Heart right ventricle (tissue), 16 donors: ENCODE measurements at regions not wholly inside any gene's neighbourhood (a gene's known extent, or its start where the extent isn't known, plus 50 kb on each side); places are given as distances from the start of the nearest gene placed in this dataset.

ENCODE experiments used
- ATAC-seq, 8 donors: fragments of 200-7000 bp; cut with Tn5 transposase; one replicate each; pipeline ENCODE4 v1.9.1; 2020; ENCODE audit warnings: mild to moderate bottlenecking in 8 of 8, moderate library complexity in 8 of 8, moderate number of reproducible peaks in 1 of 8
- DNase-seq, 2 donors: peaks; one replicate each; pipeline ENCODE4 v3.0.0-alpha.2; 2020
- H3K27ac ChIP-seq, 10 donors: fragments of 200-600 bp; sonication (generic) in 2 of 10; one replicate each; pipeline versions ENCODE4 v1.5.0 to v1.8.0; 2020 to 2022; ENCODE audit warnings: mild to moderate bottlenecking in 3 of 10
- H3K27me3 ChIP-seq, 7 donors: fragments of 200-600 bp; one replicate each; pipeline ENCODE4 v1.8.0; 2021 to 2022; ENCODE audit warnings: mild to moderate bottlenecking in 2 of 7
- H3K36me3 ChIP-seq, 9 donors: fragments of 200-600 bp; sonication (generic) in 1 of 9; one replicate each; pipeline versions ENCODE4 v1.5.0 to v1.8.0; 2020 to 2022; ENCODE audit warnings: mild to moderate bottlenecking in 2 of 9
- H3K4me1 ChIP-seq, 9 donors: fragments of 200-600 bp; sonication (generic) in 1 of 9; one replicate each; pipeline versions ENCODE4 v1.5.0 to v1.8.0; 2020 to 2022; ENCODE audit warnings: mild to moderate bottlenecking in 4 of 9
- H3K4me3 ChIP-seq, 10 donors: fragments of 200-600 bp; sonication (generic) in 2 of 10; one replicate each; pipeline versions ENCODE4 v1.5.0 to v1.8.0; 2020 to 2022; ENCODE audit warnings: mild to moderate bottlenecking in 7 of 10, moderate library complexity in 2 of 10
- H3K9me3 ChIP-seq, 11 donors: fragments of 200-600 bp in 10 of 11; sonication (generic) in 2 of 11; one replicate each; pipeline versions ENCODE4 v1.5.0 to v1.8.0; 2013 to 2022; ENCODE audit warnings: mild to moderate bottlenecking in 2 of 11, control low read depth in 1 of 11, moderate library complexity in 1 of 11
- WGBS, 2 donors: extraction: QIAGEN DNeasy Blood & Tissue Kit; methylation state at CpG; one replicate each; pipeline ENCODE4 v1.1.7; 2013; ENCODE audit warnings: inconsistent platforms in 1 of 2; 5-methylcytosine and 5-hydroxymethylcytosine counted together
- intact Hi-C, 10 donors: fragments of 100-400 bp; cut with DNase I; formaldehyde crosslinking; loops; one replicate each; pipeline versions ENCODE4 v1.11.1 to v1.14.2; 2022
- TF ChIP-seq, protein P1 (sequence below), 9 donors: fragments of 200-600 bp; sonication (generic) in 2 of 9; IDR thresholded peaks; one replicate each; pipeline versions ENCODE4 v1.5.0 to v1.8.0; 2021 to 2022; ENCODE audit warnings: antibody characterized with exemption in 9 of 9, mild to moderate bottlenecking in 5 of 9, moderate library complexity in 1 of 9
- donor health status: Arrhythmogenic right ventricular cardiomyopathy.
- donor health status: ischemic (EF 13 %, LVEDD 7.1; RV severe dilation, severe dysfunction).
- donor health status: healthy with polysubstance abuse.
- donor health status: DM: no; HTN: yes; CAD: no.
- donor health status: DM: no; HTN: no; CAD: no.
- donor health status: ischemic (EF 25% LVEDD 6.9; RV normal size, moderate dysfunction).
- donor health status: ischemic (EF 25% LVEDD 5.7; RV mildly dilated, moderate dysfunction).
- donor health status: healthy.
- donor health status: DM: yes; HTN: yes; CAD: no.
- donor health status: Ischemic cardiomyopathy.
- donor health status: ischemic (EF 35%, LVEDD 5.7; RV mildly dilated, moderate dysfunction).
- donor health status: nonischemic (EF 11% LVEDD 7.7; RV severe dilation, severe dysfunction).
- donor health status: DM: yes; HTN: yes; CAD: no.
- donor health status: PGD.
- donor health status: ischemic (EF 29% LVEDD 5.4; RV normal size, mild dysfunction).
- donor health status: nonischemic (EF 23%, LVEDD 6.1; RV moderate dilation, normal function).

DNA sequence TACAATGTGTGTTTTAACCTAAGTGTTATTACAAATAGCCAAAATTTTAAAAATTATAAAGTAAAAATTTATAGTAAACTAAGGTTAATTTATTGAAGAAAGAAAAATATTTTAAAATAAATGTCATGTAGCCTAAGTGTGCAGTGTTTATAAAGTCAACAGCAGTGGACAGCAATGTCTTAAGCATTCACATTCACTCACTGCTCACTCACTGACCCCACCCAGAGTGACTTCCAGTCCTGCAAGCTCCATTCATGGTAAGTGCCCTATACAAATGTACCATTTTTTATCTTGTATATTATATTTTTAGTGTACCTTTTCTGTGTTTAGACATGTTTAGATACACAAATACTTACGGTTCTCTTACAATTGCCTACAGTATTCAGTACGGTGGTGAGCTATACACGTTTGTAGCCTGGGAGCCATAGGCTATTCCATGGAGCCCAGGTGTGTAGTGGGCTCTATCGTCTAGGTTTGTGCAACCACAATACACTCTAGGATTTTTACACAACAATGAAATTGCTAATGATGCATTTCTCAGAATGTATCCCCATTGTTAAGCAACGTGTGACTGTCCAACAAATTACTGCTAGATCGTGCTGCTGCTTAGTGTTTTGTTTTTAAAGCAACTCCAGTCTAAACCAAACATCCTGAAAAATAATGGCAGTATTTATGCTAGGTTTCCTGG lies 108.9 kb upstream of the NAMPT start:
- H3K9me3 ChIP-seq = no peaks in the 10 kb centered on the region
- H3K36me3 ChIP-seq = no peaks in the 10 kb centered on the region
- TF ChIP-seq, protein P1, sequence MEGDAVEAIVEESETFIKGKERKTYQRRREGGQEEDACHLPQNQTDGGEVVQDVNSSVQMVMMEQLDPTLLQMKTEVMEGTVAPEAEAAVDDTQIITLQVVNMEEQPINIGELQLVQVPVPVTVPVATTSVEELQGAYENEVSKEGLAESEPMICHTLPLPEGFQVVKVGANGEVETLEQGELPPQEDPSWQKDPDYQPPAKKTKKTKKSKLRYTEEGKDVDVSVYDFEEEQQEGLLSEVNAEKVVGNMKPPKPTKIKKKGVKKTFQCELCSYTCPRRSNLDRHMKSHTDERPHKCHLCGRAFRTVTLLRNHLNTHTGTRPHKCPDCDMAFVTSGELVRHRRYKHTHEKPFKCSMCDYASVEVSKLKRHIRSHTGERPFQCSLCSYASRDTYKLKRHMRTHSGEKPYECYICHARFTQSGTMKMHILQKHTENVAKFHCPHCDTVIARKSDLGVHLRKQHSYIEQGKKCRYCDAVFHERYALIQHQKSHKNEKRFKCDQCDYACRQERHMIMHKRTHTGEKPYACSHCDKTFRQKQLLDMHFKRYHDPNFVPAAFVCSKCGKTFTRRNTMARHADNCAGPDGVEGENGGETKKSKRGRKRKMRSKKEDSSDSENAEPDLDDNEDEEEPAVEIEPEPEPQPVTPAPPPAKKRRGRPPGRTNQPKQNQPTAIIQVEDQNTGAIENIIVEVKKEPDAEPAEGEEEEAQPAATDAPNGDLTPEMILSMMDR (IDR thresholded peaks at IDR 0.05) = no peak
- no peak overlapping the region for H3K4me3 ChIP-seq
- no peak for DNase-seq
- WGBS, 2 donors = 77 to 81% methylated on average over 6 of the region's 6 CpGs
- intact Hi-C loops = no loop called here
- H3K27ac ChIP-seq = no peak overlapping the region
- no peaks in the 10 kb centered on the region for H3K4me1 ChIP-seq
- H3K27me3 ChIP-seq = peaks cover 0 to 11% (median 0%) of the 10 kb centered on the region in 7 donors
- ATAC-seq = no peak

DNA sequence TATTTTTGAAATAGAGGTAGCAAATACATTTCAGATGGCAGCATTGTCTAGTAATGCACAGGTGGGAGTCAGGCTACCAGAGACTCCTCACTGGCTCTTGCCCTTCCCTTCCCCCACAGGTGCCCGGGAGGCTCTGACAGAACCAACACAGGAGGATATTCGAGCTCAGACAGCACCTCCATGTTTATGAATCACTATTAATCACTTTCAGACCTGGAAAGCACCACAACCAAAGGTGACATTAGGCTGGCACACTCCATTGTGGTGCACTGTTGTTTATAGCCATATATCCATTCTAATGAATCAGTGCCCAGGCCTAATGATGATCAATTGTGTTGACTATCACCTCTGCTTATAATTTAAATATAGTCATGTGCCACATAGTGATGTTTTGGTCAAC lies 107.8 kb upstream of the NAMPT start:
- no peaks in the 10 kb centered on the region for H3K4me1 ChIP-seq
- WGBS, 2 donors = 69% methylated on average over 2 of the region's 2 CpGs
- intact Hi-C loops = no loop called here

DNA sequence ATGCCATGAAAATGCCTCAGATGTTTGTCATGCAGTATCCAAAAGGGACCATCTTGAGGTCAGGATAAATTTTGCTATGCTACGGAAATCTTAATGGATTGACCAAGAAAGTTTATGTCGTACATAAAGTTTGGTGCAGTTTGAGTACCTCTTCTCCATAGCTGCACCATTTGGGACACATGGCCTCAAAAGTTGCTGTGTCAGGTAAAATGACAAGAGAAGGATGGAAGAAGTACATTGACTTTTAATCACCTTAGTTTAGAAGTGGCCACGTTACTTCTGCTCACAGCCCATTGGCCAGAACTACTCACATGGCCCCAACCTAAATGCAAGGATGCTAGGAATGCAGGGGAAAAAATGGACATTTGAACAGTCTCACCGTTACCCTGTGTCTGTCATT lies 107.4 kb upstream of the NAMPT start:
- Histone ChIP-seq H3K36me3 (no peaks in the 10 kb centered on the region), H3K4me3 (no peak overlapping the region), H3K27me3 (peaks cover 0 to 11% (median 0%) of the 10 kb centered on the region in 7 donors), H3K27ac (no peak overlapping the region), H3K4me1 (no peaks in the 10 kb centered on the region), H3K9me3 (no peaks in the 10 kb centered on the region)
- TF ChIP-seq, protein P1 (IDR thresholded peaks at IDR 0.05) = no peak
- intact Hi-C loops = no loop called here
- WGBS, 2 donors = 88 to 89% methylated on average over 4 of the region's 4 CpGs
- no peak for DNase-seq
- no peak for ATAC-seq

More for the DNA sequence above, 107.8 kb upstream of the NAMPT start:
- no peaks in the 10 kb centered on the region for H3K36me3 ChIP-seq
- DNase-seq = no peak
- no peak overlapping the region for H3K4me3 ChIP-seq
- ATAC-seq = no peak
- no peaks in the 10 kb centered on the region for H3K9me3 ChIP-seq
- TF ChIP-seq, protein P1 (IDR thresholded peaks at IDR 0.05) = no peak
- H3K27ac ChIP-seq = no peak overlapping the region
- peaks cover 0 to 11% (median 0%) of the 10 kb centered on the region in 7 donors for H3K27me3 ChIP-seq

DNA sequence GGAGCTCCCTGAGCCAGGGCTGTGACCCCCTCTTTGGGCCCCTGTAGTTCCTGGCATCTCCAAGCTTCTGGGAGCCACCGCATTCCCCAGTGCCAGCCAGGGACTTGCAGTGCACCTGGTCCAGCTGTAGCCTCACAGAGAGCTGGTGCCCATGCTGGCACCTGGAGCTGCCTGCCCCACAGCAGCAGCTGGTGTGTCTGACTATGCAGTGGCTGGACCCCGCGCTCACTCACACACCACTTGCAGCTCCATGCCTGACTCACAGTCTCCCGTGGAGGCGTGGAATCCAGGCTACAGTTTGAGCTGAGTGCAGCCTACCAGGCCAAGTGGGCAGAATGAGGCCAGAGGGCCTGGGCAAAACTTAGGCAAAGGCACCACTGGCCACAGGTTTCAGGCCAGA lies 102.2 kb upstream of the NAMPT start:
- ATAC-seq (no peak), DNase-seq (no peak)
- H3K27ac ChIP-seq = no peak overlapping the region

More for the DNA sequence above, 102.2 kb upstream of the NAMPT start:
- 91 to 96% methylated on average over 5 of the region's 5 CpGs for WGBS, 2 donors
- Histone ChIP-seq H3K4me3 (no peak overlapping the region), H3K36me3 (no peaks in the 10 kb centered on the region), H3K4me1 (no peaks in the 10 kb centered on the region), H3K9me3 (no peaks in the 10 kb centered on the region), H3K27me3 (no peaks in the 10 kb centered on the region)
- intact Hi-C loops = no loop called here
- TF ChIP-seq, protein P1 (IDR thresholded peaks at IDR 0.05) = no peak
